ENCODE measurements at regions not wholly inside any gene's neighbourhood (a gene's known extent, or its start where the extent isn't known, plus 50 kb on each side); places are given as distances from the start of the nearest gene placed in this dataset.

DNA sequence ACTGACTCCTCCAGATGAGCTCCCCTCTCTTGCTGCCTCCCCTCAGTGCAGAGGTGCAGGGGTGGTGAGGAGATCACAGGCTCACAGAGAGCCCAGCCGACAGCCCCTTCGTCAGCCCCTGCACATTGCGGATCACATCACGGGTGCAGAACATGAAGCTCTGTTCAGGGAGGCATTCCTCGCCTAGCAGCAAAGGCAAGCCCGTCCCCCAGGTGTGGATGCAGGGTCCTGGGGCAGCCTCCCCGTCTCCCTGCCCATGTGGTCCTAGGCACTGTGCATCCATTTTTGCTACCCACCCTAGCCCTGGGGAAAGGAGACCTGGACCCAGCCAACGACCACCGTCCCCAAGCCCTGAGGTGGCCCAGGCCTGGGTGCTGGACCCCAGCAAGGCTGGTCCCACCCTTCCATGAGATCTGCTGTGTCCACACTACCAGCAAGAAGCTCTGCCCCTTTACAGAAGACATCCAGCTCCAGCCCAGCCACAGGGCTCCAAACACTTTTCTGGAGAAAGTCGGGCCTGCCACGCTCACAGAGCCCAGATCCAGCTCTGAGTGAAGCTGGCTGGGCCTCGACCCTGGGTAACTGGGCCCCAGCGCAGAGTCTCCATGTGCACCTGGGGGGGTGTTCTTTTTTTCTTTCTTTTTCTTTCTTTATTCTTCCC lies 248.7 kb downstream of the NPHP4 start:
- intact Hi-C loops (cut with micrococcal nuclease): no loop called here
- Mint-ChIP-seq H3K4me3 (no peak overlapping the region), H3K4me1 (no peaks in the 10 kb centered on the region), H3K27ac (no peak overlapping the region), H3K9me3 (ENCODE audit: insufficient read depth) (no peaks in the 10 kb centered on the region), H3K27me3 (peaks cover 9% of the 10 kb centered on the region)
- ChIA-PET POLR2A (no interaction called here), CTCF (no interaction called here)
- no peaks in the 10 kb centered on the region for H3K79me2 ChIP-seq (ENCODE audit: control insufficient read depth, insufficient read depth, low read length)
- no peaks in the 10 kb centered on the region for H3K4me1 ChIP-seq (ENCODE audit: control insufficient read depth in 2 of 2, insufficient read depth in 2 of 2, low read length in 2 of 2)
- peaks cover 0 to 3% (median 0%) of the 10 kb centered on the region in 3 donors for H3K9me3 ChIP-seq (ENCODE audit: control extremely low read depth in 1 of 3, control insufficient read depth in 2 of 3, insufficient read depth in 1 of 3, low read length in 2 of 3)
- no peak for TF ChIP-seq CTCF (IDR thresholded peaks at IDR 0.05)
- TF ChIP-seq EZH2 (IDR thresholded peaks at IDR 0.05; ENCODE audit: borderline replicate concordance, insufficient read depth, low read depth, low read length, poor library complexity, severe bottlenecking): no peak
- WGBS (ENCODE audit: insufficient coverage): 89% methylated on average over 11 of the region's 13 CpGs
- H3K27me3 ChIP-seq (replicated peaks in 1 of 4; ENCODE audit: control extremely low read depth in 1 of 4, control insufficient read depth in 3 of 4, insufficient read depth in 4 of 4, low read length in 3 of 4): peaks cover 0 to 15% (median 0%) of the 10 kb centered on the region in 4 experiments
- no peaks in the 10 kb centered on the region for H3K36me3 ChIP-seq (replicated peaks in 1 of 2; ENCODE audit: control extremely low read depth in 1 of 2, control insufficient read depth in 1 of 2, extremely low read depth in 1 of 2, insufficient read depth in 2 of 2, low read length in 1 of 2)
- H3K27ac ChIP-seq (ENCODE audit: low read length in 2 of 2): no peak overlapping the region
- DNase-seq: no peak
- H3K4me3 ChIP-seq (ENCODE audit: control extremely low read depth in 1 of 5, extremely low read depth in 1 of 5, insufficient read depth in 1 of 5, low read depth in 2 of 5, low read length in 4 of 5): no peak overlapping the region
- H3K4me2 ChIP-seq (replicated peaks; ENCODE audit: low read depth, low read length, poor library complexity, severe bottlenecking): no peak overlapping the region
- H2AFZ ChIP-seq (ENCODE audit: insufficient read depth, low read depth, low read length, poor library complexity, severe bottlenecking): no peak overlapping the region
- no peak for ATAC-seq (ENCODE audit: low read depth)
- no peak overlapping the region for H3K9ac ChIP-seq (ENCODE audit: low read length)
- H4K20me1 ChIP-seq (ENCODE audit: control insufficient read depth, insufficient read depth, low read length, poor library complexity, severe bottlenecking): no peaks in the 10 kb centered on the region

GRCh38 chr1:5742801-5743200 lies 249.4 kb downstream of the NPHP4 start:
- no peak for TF ChIP-seq CTCF (IDR thresholded peaks at IDR 0.05)
- TF ChIP-seq EZH2 (IDR thresholded peaks at IDR 0.05; ENCODE audit: borderline replicate concordance, insufficient read depth, low read depth, low read length, poor library complexity, severe bottlenecking): no peak
- Histone ChIP-seq H3K9me3 (ENCODE audit: control extremely low read depth in 1 of 3, control insufficient read depth in 2 of 3, insufficient read depth in 1 of 3, low read length in 2 of 3) (peaks cover 0 to 3% (median 0%) of the 10 kb centered on the region in 3 donors), H3K4me1 (ENCODE audit: control insufficient read depth in 2 of 2, insufficient read depth in 2 of 2, low read length in 2 of 2) (no peaks in the 10 kb centered on the region), H3K9ac (ENCODE audit: low read length) (no peak overlapping the region), H3K79me2 (ENCODE audit: control insufficient read depth, insufficient read depth, low read length) (no peaks in the 10 kb centered on the region), H4K20me1 (ENCODE audit: control insufficient read depth, insufficient read depth, low read length, poor library complexity, severe bottlenecking) (no peaks in the 10 kb centered on the region), H3K27ac (ENCODE audit: low read length in 2 of 2) (no peak overlapping the region), H2AFZ (ENCODE audit: insufficient read depth, low read depth, low read length, poor library complexity, severe bottlenecking) (no peak overlapping the region), H3K4me2 (replicated peaks; ENCODE audit: low read depth, low read length, poor library complexity, severe bottlenecking) (no peak overlapping the region), H3K27me3 (replicated peaks in 1 of 4; ENCODE audit: control extremely low read depth in 1 of 4, control insufficient read depth in 3 of 4, insufficient read depth in 4 of 4, low read length in 3 of 4) (peaks cover 0 to 15% (median 0%) of the 10 kb centered on the region in 4 experiments), H3K4me3 (ENCODE audit: control extremely low read depth in 1 of 5, extremely low read depth in 1 of 5, insufficient read depth in 1 of 5, low read depth in 2 of 5, low read length in 4 of 5) (no peak overlapping the region), H3K36me3 (replicated peaks in 1 of 2; ENCODE audit: control extremely low read depth in 1 of 2, control insufficient read depth in 1 of 2, extremely low read depth in 1 of 2, insufficient read depth in 2 of 2, low read length in 1 of 2) (no peaks in the 10 kb centered on the region)
- Mint-ChIP-seq H3K27ac (no peak overlapping the region), H3K4me3 (no peak overlapping the region), H3K4me1 (no peaks in the 10 kb centered on the region), H3K27me3 (peaks cover 9% of the 10 kb centered on the region), H3K9me3 (ENCODE audit: insufficient read depth) (no peaks in the 10 kb centered on the region)
- WGBS (ENCODE audit: insufficient coverage): 89% methylated on average over 14 of the region's 14 CpGs
- intact Hi-C loops (cut with micrococcal nuclease): no loop called here
- DNase-seq: no peak
- POLR2A ChIA-PET: no interaction called here
- no peak for ATAC-seq (ENCODE audit: low read depth)
- CTCF ChIA-PET: no interaction called here
